ENCODE measurements at regions not wholly inside any gene's neighbourhood (a gene's known extent, or its start where the extent isn't known, plus 50 kb on each side); places are given as distances from the start of the nearest gene placed in this dataset.

DNA sequence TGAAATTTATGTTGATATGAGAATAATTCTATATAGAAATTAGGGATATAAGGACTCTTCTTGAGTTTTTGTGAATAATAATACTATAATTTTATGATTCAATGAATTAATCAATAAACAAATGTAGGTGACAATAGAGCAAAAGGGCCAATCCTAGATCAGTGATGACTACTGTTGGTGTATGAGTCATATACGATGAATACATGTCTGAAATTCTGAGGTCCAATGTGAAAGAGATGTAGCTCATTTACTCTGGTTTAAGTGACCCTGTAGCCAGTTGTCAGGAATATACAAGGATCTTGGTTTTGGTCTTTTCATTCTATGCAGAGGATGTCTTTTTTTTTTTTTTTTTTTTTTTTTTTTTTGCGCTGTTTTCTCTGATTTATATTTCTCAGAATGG lies 72.1 kb upstream of the RTL1 start:
- Histone ChIP-seq H3K4me3 (ENCODE audit: low read depth, low read length) (no peak overlapping the region), H3K27me3 (no peaks in the 10 kb centered on the region), H3K9me3 (no peaks in the 10 kb centered on the region), H3K4me1 (no peaks in the 10 kb centered on the region), H3K36me3 (peaks cover 78% of the 10 kb centered on the region)
- no peak for DNase-seq
- TF ChIP-seq, protein P1, sequence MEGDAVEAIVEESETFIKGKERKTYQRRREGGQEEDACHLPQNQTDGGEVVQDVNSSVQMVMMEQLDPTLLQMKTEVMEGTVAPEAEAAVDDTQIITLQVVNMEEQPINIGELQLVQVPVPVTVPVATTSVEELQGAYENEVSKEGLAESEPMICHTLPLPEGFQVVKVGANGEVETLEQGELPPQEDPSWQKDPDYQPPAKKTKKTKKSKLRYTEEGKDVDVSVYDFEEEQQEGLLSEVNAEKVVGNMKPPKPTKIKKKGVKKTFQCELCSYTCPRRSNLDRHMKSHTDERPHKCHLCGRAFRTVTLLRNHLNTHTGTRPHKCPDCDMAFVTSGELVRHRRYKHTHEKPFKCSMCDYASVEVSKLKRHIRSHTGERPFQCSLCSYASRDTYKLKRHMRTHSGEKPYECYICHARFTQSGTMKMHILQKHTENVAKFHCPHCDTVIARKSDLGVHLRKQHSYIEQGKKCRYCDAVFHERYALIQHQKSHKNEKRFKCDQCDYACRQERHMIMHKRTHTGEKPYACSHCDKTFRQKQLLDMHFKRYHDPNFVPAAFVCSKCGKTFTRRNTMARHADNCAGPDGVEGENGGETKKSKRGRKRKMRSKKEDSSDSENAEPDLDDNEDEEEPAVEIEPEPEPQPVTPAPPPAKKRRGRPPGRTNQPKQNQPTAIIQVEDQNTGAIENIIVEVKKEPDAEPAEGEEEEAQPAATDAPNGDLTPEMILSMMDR (IDR thresholded peaks at IDR 0.05; ENCODE audit: low read depth, low read length): no peak

- no peaks in the 10 kb centered on the region for H3K4me1 ChIP-seq
- DNase-seq: no peak
- H3K9me3 ChIP-seq: no peaks in the 10 kb centered on the region
- H3K27me3 ChIP-seq: no peaks in the 10 kb centered on the region
- H3K36me3 ChIP-seq: peaks cover 81% of the 10 kb centered on the region
- no peak overlapping the region for H3K4me3 ChIP-seq (ENCODE audit: low read depth, low read length)
- TF ChIP-seq, protein P1 (IDR thresholded peaks at IDR 0.05; ENCODE audit: low read depth, low read length): no peak
These were observed 75.6 kb upstream of the RTL1 start for GRCh38 chr14:100979079-100979478.

- Histone ChIP-seq H3K27me3 (no peaks in the 10 kb centered on the region), H3K9me3 (no peaks in the 10 kb centered on the region), H3K4me1 (no peaks in the 10 kb centered on the region), H3K4me3 (ENCODE audit: low read depth, low read length) (no peak overlapping the region), H3K36me3 (peaks cover 84% of the 10 kb centered on the region)
- TF ChIP-seq, protein P1 (IDR thresholded peaks at IDR 0.05; ENCODE audit: low read depth, low read length): no peak
- DNase-seq: no peak
These were observed 76.3 kb upstream of the RTL1 start for GRCh38 chr14:100979780-100980179.

- TF ChIP-seq, protein P1 (IDR thresholded peaks at IDR 0.05; ENCODE audit: low read depth, low read length): no peak
These were observed 77.3 kb upstream of the RTL1 start for GRCh38 chr14:100980823-100981222.

GRCh38 chr14:100981809-100982208 lies 78.3 kb upstream of the RTL1 start:
- TF ChIP-seq, protein P1 (IDR thresholded peaks at IDR 0.05; ENCODE audit: low read depth, low read length): no peak
- peaks cover 84% of the 10 kb centered on the region for H3K36me3 ChIP-seq
- H3K4me3 ChIP-seq (ENCODE audit: low read depth, low read length): no peak overlapping the region
- DNase-seq: no peak
- H3K27me3 ChIP-seq: no peaks in the 10 kb centered on the region
- H3K9me3 ChIP-seq: no peaks in the 10 kb centered on the region
- no peaks in the 10 kb centered on the region for H3K4me1 ChIP-seq

More at GRCh38 chr14:100980823-100981222, 77.3 kb upstream of the RTL1 start:
- Histone ChIP-seq H3K27me3 (no peaks in the 10 kb centered on the region), H3K36me3 (peaks cover 83% of the 10 kb centered on the region), H3K4me3 (ENCODE audit: low read depth, low read length) (no peak overlapping the region), H3K9me3 (no peaks in the 10 kb centered on the region), H3K4me1 (no peaks in the 10 kb centered on the region)
- no peak for DNase-seq

- Histone ChIP-seq H3K36me3 (peaks cover 81% of the 10 kb centered on the region), H3K4me1 (no peaks in the 10 kb centered on the region), H3K4me3 (ENCODE audit: low read depth, low read length) (no peak overlapping the region), H3K9me3 (no peaks in the 10 kb centered on the region), H3K27me3 (no peaks in the 10 kb centered on the region)
- TF ChIP-seq, protein P1 (IDR thresholded peaks at IDR 0.05; ENCODE audit: low read depth, low read length): no peak
- DNase-seq: no peak
These were observed 78.8 kb upstream of the RTL1 start for GRCh38 chr14:100982353-100982752.

Data from BE2C (cell line).